SK-N-SH treated with all-trans-retinoic acid at 6 μM for 48 hours (cell line): ENCODE measurements at regions not wholly inside any gene's neighbourhood (a gene's known extent, or its start where the extent isn't known, plus 50 kb on each side); places are given as distances from the start of the nearest gene placed in this dataset.

ENCODE experiments used
- ATAC-seq: fragments of 200-7000 bp; cut with Tn5 transposase; 3 replicates; pipeline ENCODE4 v1.9.1; 2020; ENCODE audit warnings: mild to moderate bottlenecking, moderate library complexity
- ARNTL ChIP-seq: fragments of 450-650 bp; formaldehyde crosslinking; IDR thresholded peaks from 2 replicates; pipeline ENCODE4 v1.5.0; 2020; ENCODE audit warnings: low read depth, mild to moderate bottlenecking, moderate library complexity, borderline replicate concordance
- CSDC2 ChIP-seq: fragments of 250-450 bp; sonication (Bioruptor Pico); IDR thresholded peaks from 2 replicates; pipeline ENCODE4 v1.5.0; 2020; ENCODE audit warnings: mild to moderate bottlenecking, moderate library complexity
- ESRRG ChIP-seq: fragments of 250-450 bp; sonication (Bioruptor Pico); IDR thresholded peaks from 2 replicates; pipeline ENCODE4 v1.6.1; 2021; ENCODE audit warnings: mild to moderate bottlenecking
- GLIS3 ChIP-seq: fragments of 250-450 bp; sonication (Bioruptor Pico); IDR thresholded peaks from 2 replicates; pipeline ENCODE4 v1.5.0; 2020; ENCODE audit warnings: mild to moderate bottlenecking, moderate library complexity
- OSR1 ChIP-seq: fragments of 250-450 bp; sonication (Bioruptor Pico); IDR thresholded peaks from 2 replicates; pipeline ENCODE4 v1.8.0; 2022; ENCODE audit warnings: moderate library complexity, mild to moderate bottlenecking, inconsistent platforms
- PPARA ChIP-seq: fragments of 250-450 bp; sonication (Bioruptor Pico); IDR thresholded peaks from 2 replicates; pipeline ENCODE4 v1.5.0; 2020; ENCODE audit warnings: mild to moderate bottlenecking, borderline replicate concordance
- RARB ChIP-seq: fragments of 250-450 bp; sonication (Bioruptor Pico); IDR thresholded peaks from 2 replicates; pipeline ENCODE4 v1.8.0; 2021; ENCODE audit warnings: mild to moderate bottlenecking, moderate library complexity
- SNAI2 ChIP-seq: fragments of 250-450 bp; sonication (Bioruptor Pico); IDR thresholded peaks from 2 replicates; pipeline ENCODE4 v1.5.0; 2020; ENCODE audit warnings: mild to moderate bottlenecking, moderate library complexity
- TCF4 ChIP-seq: fragments of 250-450 bp; sonication (Bioruptor Pico); IDR thresholded peaks from 2 replicates; pipeline ENCODE4 v1.8.0; 2021; ENCODE audit warnings: mild to moderate bottlenecking, moderate library complexity, borderline replicate concordance
- TOX ChIP-seq: fragments of 250-450 bp; sonication (Bioruptor Pico); IDR thresholded peaks from 2 replicates; pipeline ENCODE4 v1.8.0; 2021; ENCODE audit warnings: mild to moderate bottlenecking, moderate library complexity, borderline replicate concordance
- ZC3H10 ChIP-seq: fragments of 250-450 bp; sonication (Bioruptor Pico); IDR thresholded peaks from 2 replicates; pipeline ENCODE4 v1.5.1; 2021; ENCODE audit warnings: mild to moderate bottlenecking, moderate library complexity
- ZFP30 ChIP-seq: fragments of 450-650 bp; formaldehyde crosslinking; IDR thresholded peaks from 2 replicates; pipeline ENCODE4 v1.5.0; 2022; ENCODE audit warnings: mild to moderate bottlenecking, moderate library complexity
- ZNF565 ChIP-seq: fragments of 450-650 bp; formaldehyde crosslinking; conservative IDR thresholded peaks from 2 replicates; pipeline ENCODE4 v1.5.0; 2020; ENCODE audit warnings: low read depth, mild to moderate bottlenecking, moderate library complexity
- ZNF70 ChIP-seq: fragments of 450-650 bp; formaldehyde crosslinking; IDR thresholded peaks from 2 replicates; pipeline ENCODE4 v1.5.0; 2020; ENCODE audit warnings: mild to moderate bottlenecking, moderate library complexity
- ZNF8 ChIP-seq: fragments of 450-650 bp; formaldehyde crosslinking; IDR thresholded peaks from 2 replicates; pipeline ENCODE4 v1.5.0; 2020; ENCODE audit warnings: mild to moderate bottlenecking, moderate library complexity
- TF ChIP-seq, protein P1 (sequence below): fragments of 250-450 bp; sonication (Bioruptor Pico); IDR thresholded peaks from 2 replicates; pipeline ENCODE4 v1.8.0; 2021; ENCODE audit warnings: low read depth, mild to moderate bottlenecking, moderate library complexity, borderline replicate concordance
- TF ChIP-seq, protein P2 (sequence below): fragments of 250-450 bp; sonication (Bioruptor Pico); IDR thresholded peaks from 2 replicates; pipeline ENCODE4 v1.5.0; 2020; ENCODE audit warnings: mild to moderate bottlenecking, moderate library complexity
- TF ChIP-seq, protein P3 (sequence below): fragments of 250-450 bp; sonication (Bioruptor Pico); IDR thresholded peaks from 2 replicates; pipeline ENCODE4 v1.8.0; 2020; ENCODE audit warnings: mild to moderate bottlenecking, moderate library complexity, borderline replicate concordance
- TF ChIP-seq, protein P4 (sequence below): fragments of 250-450 bp; sonication (Bioruptor Pico); IDR thresholded peaks from 2 replicates; pipeline ENCODE4 v1.5.1; 2021; ENCODE audit warnings: mild to moderate bottlenecking, moderate library complexity
- TF ChIP-seq, protein P5 (sequence below): fragments of 250-450 bp; sonication (Bioruptor Pico); IDR thresholded peaks from 2 replicates; pipeline ENCODE4 v1.5.1; 2020; ENCODE audit warnings: low read depth, mild to moderate bottlenecking, moderate library complexity

DNA sequence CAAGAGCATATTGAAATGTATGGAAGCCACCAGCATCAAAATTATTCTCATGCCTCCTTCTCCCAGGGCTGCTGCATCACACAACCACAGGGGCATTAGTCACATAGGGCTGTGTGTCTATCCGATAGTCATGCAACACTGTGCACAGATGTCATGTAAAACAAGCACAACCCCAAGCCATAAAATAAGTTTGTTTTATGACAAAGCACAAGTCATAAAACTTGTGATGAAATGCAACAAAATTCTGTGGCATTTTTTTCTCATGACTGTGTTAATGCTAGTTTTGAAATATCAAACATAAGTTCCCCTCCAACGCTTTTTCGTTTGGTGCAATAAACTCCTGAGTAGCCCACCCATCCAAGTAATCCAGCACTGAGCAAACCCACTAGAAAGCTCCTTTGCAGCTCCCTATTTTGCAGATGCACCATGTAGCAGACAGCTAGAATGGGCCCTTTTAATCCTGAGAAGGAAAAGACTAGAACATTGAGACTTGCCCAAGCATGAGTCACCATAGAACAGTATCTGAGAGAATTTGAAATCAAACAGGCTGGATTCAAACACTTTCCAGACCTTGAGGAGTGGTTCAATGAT, 93.3 kb upstream of the ZNF366 start (continued):
- TF ChIP-seq ZNF70, result no peak
- TF ChIP-seq, protein P1, sequence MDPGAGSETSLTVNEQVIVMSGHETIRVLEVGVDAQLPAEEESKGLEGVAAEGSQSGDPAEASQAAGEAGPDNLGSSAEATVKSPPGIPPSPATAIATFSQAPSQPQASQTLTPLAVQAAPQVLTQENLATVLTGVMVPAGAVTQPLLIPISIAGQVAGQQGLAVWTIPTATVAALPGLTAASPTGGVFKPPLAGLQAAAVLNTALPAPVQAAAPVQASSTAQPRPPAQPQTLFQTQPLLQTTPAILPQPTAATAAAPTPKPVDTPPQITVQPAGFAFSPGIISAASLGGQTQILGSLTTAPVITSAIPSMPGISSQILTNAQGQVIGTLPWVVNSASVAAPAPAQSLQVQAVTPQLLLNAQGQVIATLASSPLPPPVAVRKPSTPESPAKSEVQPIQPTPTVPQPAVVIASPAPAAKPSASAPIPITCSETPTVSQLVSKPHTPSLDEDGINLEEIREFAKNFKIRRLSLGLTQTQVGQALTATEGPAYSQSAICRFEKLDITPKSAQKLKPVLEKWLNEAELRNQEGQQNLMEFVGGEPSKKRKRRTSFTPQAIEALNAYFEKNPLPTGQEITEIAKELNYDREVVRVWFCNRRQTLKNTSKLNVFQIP, result no peak
- no peak for TF ChIP-seq CSDC2
- TF ChIP-seq, all 23 proteins: peak for 0

DNA sequence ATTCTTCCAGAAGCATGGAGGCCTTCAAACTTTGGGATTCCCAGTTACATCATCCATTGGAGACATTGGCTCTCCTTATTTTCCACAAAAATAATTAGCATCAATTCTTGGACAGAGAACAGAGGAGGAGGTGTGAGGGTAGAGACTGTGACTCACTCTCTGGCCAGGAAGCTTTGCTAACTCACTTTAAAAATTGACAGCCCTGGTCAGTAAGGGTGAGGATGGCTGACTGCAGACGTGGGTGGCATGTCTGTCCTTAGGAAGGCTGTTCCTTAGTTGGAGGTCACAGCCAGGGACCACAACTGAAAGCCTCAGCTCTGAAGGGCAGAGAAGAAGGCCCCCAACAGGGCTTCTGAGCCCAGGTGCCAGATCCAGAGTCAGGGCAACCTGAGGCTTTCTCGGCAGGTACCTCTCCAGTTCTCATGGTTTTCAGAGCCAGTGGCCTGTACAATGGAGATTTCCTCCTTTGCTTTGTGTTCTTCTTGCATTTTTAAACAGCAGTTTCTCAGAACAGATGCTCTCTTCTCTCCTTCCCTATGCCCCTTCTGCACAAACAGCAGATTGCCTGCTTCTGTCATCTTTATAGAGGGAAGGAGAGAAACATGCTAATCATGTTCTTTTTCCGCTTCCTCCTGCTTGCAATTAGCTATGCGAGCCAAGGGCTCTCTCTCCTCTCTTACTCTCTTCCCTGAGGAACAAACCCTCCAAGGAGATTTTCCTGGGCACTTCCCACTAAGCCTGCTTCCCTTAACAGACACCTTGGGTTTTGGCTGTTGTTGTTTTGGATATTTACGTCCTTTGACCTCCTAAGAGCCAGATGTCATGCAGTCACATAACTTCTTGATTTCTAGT, 92.5 kb upstream of the ZNF366 start:
- no peak for ATAC-seq
- no peak for TF ChIP-seq SNAI2 (CRISPR knock-in tag)
- TF ChIP-seq, protein P2, sequence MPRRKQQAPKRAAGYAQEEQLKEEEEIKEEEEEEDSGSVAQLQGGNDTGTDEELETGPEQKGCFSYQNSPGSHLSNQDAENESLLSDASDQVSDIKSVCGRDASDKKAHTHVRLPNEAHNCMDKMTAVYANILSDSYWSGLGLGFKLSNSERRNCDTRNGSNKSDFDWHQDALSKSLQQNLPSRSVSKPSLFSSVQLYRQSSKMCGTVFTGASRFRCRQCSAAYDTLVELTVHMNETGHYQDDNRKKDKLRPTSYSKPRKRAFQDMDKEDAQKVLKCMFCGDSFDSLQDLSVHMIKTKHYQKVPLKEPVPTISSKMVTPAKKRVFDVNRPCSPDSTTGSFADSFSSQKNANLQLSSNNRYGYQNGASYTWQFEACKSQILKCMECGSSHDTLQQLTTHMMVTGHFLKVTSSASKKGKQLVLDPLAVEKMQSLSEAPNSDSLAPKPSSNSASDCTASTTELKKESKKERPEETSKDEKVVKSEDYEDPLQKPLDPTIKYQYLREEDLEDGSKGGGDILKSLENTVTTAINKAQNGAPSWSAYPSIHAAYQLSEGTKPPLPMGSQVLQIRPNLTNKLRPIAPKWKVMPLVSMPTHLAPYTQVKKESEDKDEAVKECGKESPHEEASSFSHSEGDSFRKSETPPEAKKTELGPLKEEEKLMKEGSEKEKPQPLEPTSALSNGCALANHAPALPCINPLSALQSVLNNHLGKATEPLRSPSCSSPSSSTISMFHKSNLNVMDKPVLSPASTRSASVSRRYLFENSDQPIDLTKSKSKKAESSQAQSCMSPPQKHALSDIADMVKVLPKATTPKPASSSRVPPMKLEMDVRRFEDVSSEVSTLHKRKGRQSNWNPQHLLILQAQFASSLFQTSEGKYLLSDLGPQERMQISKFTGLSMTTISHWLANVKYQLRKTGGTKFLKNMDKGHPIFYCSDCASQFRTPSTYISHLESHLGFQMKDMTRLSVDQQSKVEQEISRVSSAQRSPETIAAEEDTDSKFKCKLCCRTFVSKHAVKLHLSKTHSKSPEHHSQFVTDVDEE (CRISPR knock-in tag), result no peak
- TF ChIP-seq TOX (CRISPR knock-in tag), result no peak
- TF ChIP-seq TCF4 (CRISPR knock-in tag), result no peak
- no peak for TF ChIP-seq ZFP30 (CRISPR knock-in tag)
- no peak for TF ChIP-seq ZC3H10
- TF ChIP-seq PPARA (CRISPR knock-in tag), result no peak
- TF ChIP-seq ZNF8 (CRISPR knock-in tag), result no peak
- TF ChIP-seq, protein P3, sequence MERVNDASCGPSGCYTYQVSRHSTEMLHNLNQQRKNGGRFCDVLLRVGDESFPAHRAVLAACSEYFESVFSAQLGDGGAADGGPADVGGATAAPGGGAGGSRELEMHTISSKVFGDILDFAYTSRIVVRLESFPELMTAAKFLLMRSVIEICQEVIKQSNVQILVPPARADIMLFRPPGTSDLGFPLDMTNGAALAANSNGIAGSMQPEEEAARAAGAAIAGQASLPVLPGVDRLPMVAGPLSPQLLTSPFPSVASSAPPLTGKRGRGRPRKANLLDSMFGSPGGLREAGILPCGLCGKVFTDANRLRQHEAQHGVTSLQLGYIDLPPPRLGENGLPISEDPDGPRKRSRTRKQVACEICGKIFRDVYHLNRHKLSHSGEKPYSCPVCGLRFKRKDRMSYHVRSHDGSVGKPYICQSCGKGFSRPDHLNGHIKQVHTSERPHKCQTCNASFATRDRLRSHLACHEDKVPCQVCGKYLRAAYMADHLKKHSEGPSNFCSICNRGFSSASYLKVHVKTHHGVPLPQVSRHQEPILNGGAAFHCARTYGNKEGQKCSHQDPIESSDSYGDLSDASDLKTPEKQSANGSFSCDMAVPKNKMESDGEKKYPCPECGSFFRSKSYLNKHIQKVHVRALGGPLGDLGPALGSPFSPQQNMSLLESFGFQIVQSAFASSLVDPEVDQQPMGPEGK (CRISPR knock-in tag), result no peak
- TF ChIP-seq ARNTL (CRISPR knock-in tag), result no peak
- TF ChIP-seq, protein P4, sequence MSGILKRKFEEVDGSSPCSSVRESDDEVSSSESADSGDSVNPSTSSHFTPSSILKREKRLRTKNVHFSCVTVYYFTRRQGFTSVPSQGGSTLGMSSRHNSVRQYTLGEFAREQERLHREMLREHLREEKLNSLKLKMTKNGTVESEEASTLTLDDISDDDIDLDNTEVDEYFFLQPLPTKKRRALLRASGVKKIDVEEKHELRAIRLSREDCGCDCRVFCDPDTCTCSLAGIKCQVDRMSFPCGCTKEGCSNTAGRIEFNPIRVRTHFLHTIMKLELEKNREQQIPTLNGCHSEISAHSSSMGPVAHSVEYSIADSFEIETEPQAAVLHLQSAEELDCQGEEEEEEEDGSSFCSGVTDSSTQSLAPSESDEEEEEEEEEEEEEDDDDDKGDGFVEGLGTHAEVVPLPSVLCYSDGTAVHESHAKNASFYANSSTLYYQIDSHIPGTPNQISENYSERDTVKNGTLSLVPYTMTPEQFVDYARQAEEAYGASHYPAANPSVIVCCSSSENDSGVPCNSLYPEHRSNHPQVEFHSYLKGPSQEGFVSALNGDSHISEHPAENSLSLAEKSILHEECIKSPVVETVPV (CRISPR knock-in tag), result no peak
- no peak for TF ChIP-seq ZNF565 (CRISPR knock-in tag)

DNA sequence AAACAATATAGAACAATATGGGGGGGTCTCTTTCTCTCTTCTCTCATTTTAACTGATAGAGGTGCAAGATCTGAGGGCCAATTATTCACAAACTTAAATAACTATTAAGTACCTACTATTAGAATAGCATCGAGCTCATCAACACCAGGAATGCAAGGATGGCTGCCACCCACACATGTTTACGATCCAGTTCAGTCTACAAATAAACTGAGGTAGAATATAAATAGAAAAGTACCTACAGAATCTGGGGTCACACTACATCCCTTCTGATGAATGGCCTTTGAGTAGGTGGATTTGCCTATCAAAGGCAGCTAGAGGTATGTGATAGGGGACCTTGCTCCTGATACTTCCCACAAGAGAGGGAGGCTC, 91.8 kb upstream of the ZNF366 start:
- ATAC-seq, result no peak
- TF ChIP-seq OSR1 (CRISPR knock-in tag), result no peak
- TF ChIP-seq RARB (CRISPR knock-in tag), result no peak
- TF ChIP-seq ESRRG (CRISPR knock-in tag), result no peak
- TF ChIP-seq, protein P2 (CRISPR knock-in tag), result no peak
- TF ChIP-seq ZFP30 (CRISPR knock-in tag), result no peak
- no peak for TF ChIP-seq CSDC2
- TF ChIP-seq, protein P3 (CRISPR knock-in tag), result no peak
- no peak for TF ChIP-seq ARNTL (CRISPR knock-in tag)
- TF ChIP-seq, protein P5, sequence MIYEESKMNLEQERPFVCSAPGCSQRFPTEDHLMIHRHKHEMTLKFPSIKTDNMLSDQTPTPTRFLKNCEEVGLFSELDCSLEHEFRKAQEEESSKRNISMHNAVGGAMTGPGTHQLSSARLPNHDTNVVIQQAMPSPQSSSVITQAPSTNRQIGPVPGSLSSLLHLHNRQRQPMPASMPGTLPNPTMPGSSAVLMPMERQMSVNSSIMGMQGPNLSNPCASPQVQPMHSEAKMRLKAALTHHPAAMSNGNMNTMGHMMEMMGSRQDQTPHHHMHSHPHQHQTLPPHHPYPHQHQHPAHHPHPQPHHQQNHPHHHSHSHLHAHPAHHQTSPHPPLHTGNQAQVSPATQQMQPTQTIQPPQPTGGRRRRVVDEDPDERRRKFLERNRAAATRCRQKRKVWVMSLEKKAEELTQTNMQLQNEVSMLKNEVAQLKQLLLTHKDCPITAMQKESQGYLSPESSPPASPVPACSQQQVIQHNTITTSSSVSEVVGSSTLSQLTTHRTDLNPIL (CRISPR knock-in tag), result no peak
- TF ChIP-seq GLIS3 (CRISPR knock-in tag), result no peak
- TF ChIP-seq, protein P1, result no peak
- TF ChIP-seq ZNF8 (CRISPR knock-in tag), result no peak
- TF ChIP-seq TOX (CRISPR knock-in tag), result no peak
- no peak for TF ChIP-seq PPARA (CRISPR knock-in tag)
